ENCODE measurements at regions not wholly inside any gene's neighbourhood (a gene's known extent, or its start where the extent isn't known, plus 50 kb on each side); places are given as distances from the start of the nearest gene placed in this dataset.

GRCh38 chr19:28406966-28407365 is 806.0 kb downstream of the UQCRFS1 start:
- Histone ChIP-seq H3K9me3 (replicated peaks; ENCODE audit: control insufficient read depth, insufficient read depth, low read length) (no peaks in the 10 kb centered on the region), H3K27me3 (ENCODE audit: control insufficient read depth in 2 of 2, insufficient read depth in 2 of 2, low read length in 2 of 2) (no peaks in the 10 kb centered on the region), H4K20me1 (replicated peaks; ENCODE audit: control insufficient read depth, extremely low read depth, insufficient read depth, low read length) (no peaks in the 10 kb centered on the region), H3K9ac (replicated peaks; ENCODE audit: extremely low read depth, insufficient read depth, low read length) (no peak overlapping the region), H3K27ac (ENCODE audit: insufficient read depth, low read depth, low read length) (no peak overlapping the region), H3K4me2 (ENCODE audit: insufficient read depth, low read length) (no peak overlapping the region), H3K4me3 (replicated peaks in 1 of 3; ENCODE audit: insufficient read depth in 1 of 3, low read depth in 1 of 3, low read length in 3 of 3) (no peak overlapping the region), H3K9me1 (replicated peaks; ENCODE audit: control insufficient read depth, extremely low read depth, insufficient read depth, low read length) (no peaks in the 10 kb centered on the region), H3K36me3 (ENCODE audit: control insufficient read depth in 2 of 2, extremely low read depth in 1 of 2, insufficient read depth in 2 of 2, low read length in 2 of 2) (no peaks in the 10 kb centered on the region), H2AFZ (ENCODE audit: low read depth, low read length) (no peak overlapping the region), H3K79me2 (ENCODE audit: control insufficient read depth, insufficient read depth, low read length) (no peaks in the 10 kb centered on the region), H3K4me1 (ENCODE audit: control insufficient read depth, extremely low read depth, insufficient read depth, low read length) (no peaks in the 10 kb centered on the region)
- dilution Hi-C loops (cut with MboI; ENCODE audit: extremely low pct_ligation_motif_present, low sequenced_read_pairs): no loop called here
- TF ChIP-seq MYC (IDR thresholded peaks at IDR 0.05; ENCODE audit: low read depth, low read length): no peak
- no peak for TF ChIP-seq FOS (IDR thresholded peaks at IDR 0.05; ENCODE audit: borderline replicate concordance, insufficient read depth, low read length)
- no peak for TF ChIP-seq JUN (IDR thresholded peaks at IDR 0.05; ENCODE audit: borderline replicate concordance, insufficient read depth, insufficient read length, low read depth)
- TF ChIP-seq EZH2 (IDR thresholded peaks at IDR 0.05; ENCODE audit: borderline replicate concordance, low read depth, low read length, severe bottlenecking): no peak
- TF ChIP-seq, protein P1, sequence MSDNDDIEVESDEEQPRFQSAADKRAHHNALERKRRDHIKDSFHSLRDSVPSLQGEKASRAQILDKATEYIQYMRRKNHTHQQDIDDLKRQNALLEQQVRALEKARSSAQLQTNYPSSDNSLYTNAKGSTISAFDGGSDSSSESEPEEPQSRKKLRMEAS (IDR thresholded peaks at IDR 0.05; ENCODE audit: insufficient read depth, insufficient read length): no peak
- no peak for TF ChIP-seq POLR2A (IDR thresholded peaks at IDR 0.05; ENCODE audit: low read depth, low read length)
- no peak for TF ChIP-seq CTCF (IDR thresholded peaks at IDR 0.05; ENCODE audit: extremely low read depth in 1 of 2, insufficient read depth in 1 of 2, low read depth in 1 of 2, low read length in 2 of 2)
- no peak for TF ChIP-seq POLR2AphosphoS5 (IDR thresholded peaks at IDR 0.05; ENCODE audit: insufficient read depth, low read depth, low read length)
- TF ChIP-seq GATA2 (IDR thresholded peaks at IDR 0.05; ENCODE audit: insufficient read depth, insufficient read length, low read depth, low read length): no peak
- intact Hi-C loops (cut with micrococcal nuclease): no loop called here
- FAIRE-seq: no peak
- DNase-seq (ENCODE audit: low read depth, low spot score): no peak
- ChIA-PET POLR2A (no interaction called here), CTCF (no interaction called here)
- no TSS peak for BruUV-seq (replicated peaks)

Data from endothelial cell of umbilical vein (primary cell).